GM23248 (cell line): ENCODE measurements at regions not wholly inside any gene's neighbourhood (a gene's known extent, or its start where the extent isn't known, plus 50 kb on each side); places are given as distances from the start of the nearest gene placed in this dataset.

Source experiments
- DNase-seq: peaks from one replicate; pipeline ENCODE4 v3.0.0-alpha.2; 2015
- H2AFZ ChIP-seq: fragments of 200-600 bp; sonication (generic); 2 replicates; pipeline ENCODE4 v1.6.1; 2016; ENCODE audit warnings: antibody characterized with exemption
- H3F3A ChIP-seq: fragments of 200-600 bp; sonication (generic); 2 replicates; pipeline ENCODE4 v1.6.1; 2016; ENCODE audit warnings: mild to moderate bottlenecking, antibody characterized with exemption, mixed run types; ENCODE audit not compliant: insufficient read depth
- H3K27ac ChIP-seq: fragments of 200-600 bp; sonication (generic); 2 replicates; pipeline ENCODE4 v1.5.1; 2016; ENCODE audit warnings: mild to moderate bottlenecking
- H3K27me3 ChIP-seq: fragments of 200-600 bp; sonication (generic); replicated peaks from 2 replicates; pipeline ENCODE4 v1.6.1; 2016; ENCODE audit warnings: mild to moderate bottlenecking; ENCODE audit not compliant: insufficient read depth
- H3K36me3 ChIP-seq: fragments of 200-600 bp; sonication (generic); 2 replicates; pipeline ENCODE4 v1.6.1; 2016; ENCODE audit warnings: low read depth, mild to moderate bottlenecking
- H3K4me1 ChIP-seq: fragments of 200-600 bp; sonication (generic); 2 replicates; pipeline ENCODE4 v1.6.1; 2016; ENCODE audit warnings: mild to moderate bottlenecking; ENCODE audit not compliant: insufficient read depth
- H3K4me2 ChIP-seq: fragments of 200-600 bp; sonication (generic); one replicate; pipeline ENCODE4 v1.6.1; 2016; ENCODE audit warnings: mild to moderate bottlenecking; ENCODE audit not compliant: unreplicated experiment
- H3K4me3 ChIP-seq: fragments of 200-600 bp; sonication (generic); 2 replicates; pipeline ENCODE4 v1.5.1; 2016; ENCODE audit warnings: mild to moderate bottlenecking
- H3K79me2 ChIP-seq: fragments of 200-600 bp; sonication (generic); 2 replicates; pipeline ENCODE4 v1.6.1; 2016; ENCODE audit warnings: mild to moderate bottlenecking; ENCODE audit not compliant: insufficient read depth
- H3K9ac ChIP-seq: fragments of 200-600 bp; sonication (generic); 2 replicates; pipeline ENCODE4 v1.6.1; 2016; ENCODE audit warnings: mild to moderate bottlenecking
- H3K9me2 ChIP-seq: fragments of 200-600 bp; sonication (generic); 2 replicates; pipeline ENCODE4 v1.6.1; 2016; ENCODE audit warnings: mixed run types, mild to moderate bottlenecking, moderate library complexity; ENCODE audit not compliant: insufficient read depth
- H3K9me3 ChIP-seq: fragments of 200-600 bp; sonication (generic); one replicate; pipeline ENCODE4 v1.6.1; 2017; ENCODE audit warnings: low read depth
- H4K20me1 ChIP-seq: fragments of 200-600 bp; sonication (generic); 2 replicates; pipeline ENCODE4 v1.6.0; 2016; ENCODE audit not compliant: insufficient read depth
- EZH2 ChIP-seq: fragments of 200-600 bp; sonication (generic); IDR thresholded peaks from 2 replicates; pipeline ENCODE4 v1.6.1; 2018; ENCODE audit warnings: antibody characterized with exemption, mild to moderate bottlenecking; ENCODE audit not compliant: insufficient read depth, poor library complexity, severe bottlenecking
- EZH2phosphoT487 ChIP-seq: fragments of 200-600 bp; sonication (generic); IDR thresholded peaks from 2 replicates; pipeline ENCODE4 v1.6.1; 2018; ENCODE audit warnings: antibody characterized with exemption, moderate library complexity, mild to moderate bottlenecking, low read depth; ENCODE audit not compliant: insufficient read depth
- WGBS, 2 experiments: methylation state at CpG; one replicate each; pipeline ENCODE4 v1.1.6; 2015 to 2017; ENCODE audit warnings: low lambda C conversion rate in 2 of 2, low coverage in 1 of 2; ENCODE audit errors: missing lambda C conversion rate in 2 of 2; 5-methylcytosine and 5-hydroxymethylcytosine counted together
- in situ Hi-C: fragments of 300-500 bp; cut with MboI; formaldehyde crosslinking; loops from 2 replicates; pipeline ENCODE4 v1.15.0; 2020

DNA sequence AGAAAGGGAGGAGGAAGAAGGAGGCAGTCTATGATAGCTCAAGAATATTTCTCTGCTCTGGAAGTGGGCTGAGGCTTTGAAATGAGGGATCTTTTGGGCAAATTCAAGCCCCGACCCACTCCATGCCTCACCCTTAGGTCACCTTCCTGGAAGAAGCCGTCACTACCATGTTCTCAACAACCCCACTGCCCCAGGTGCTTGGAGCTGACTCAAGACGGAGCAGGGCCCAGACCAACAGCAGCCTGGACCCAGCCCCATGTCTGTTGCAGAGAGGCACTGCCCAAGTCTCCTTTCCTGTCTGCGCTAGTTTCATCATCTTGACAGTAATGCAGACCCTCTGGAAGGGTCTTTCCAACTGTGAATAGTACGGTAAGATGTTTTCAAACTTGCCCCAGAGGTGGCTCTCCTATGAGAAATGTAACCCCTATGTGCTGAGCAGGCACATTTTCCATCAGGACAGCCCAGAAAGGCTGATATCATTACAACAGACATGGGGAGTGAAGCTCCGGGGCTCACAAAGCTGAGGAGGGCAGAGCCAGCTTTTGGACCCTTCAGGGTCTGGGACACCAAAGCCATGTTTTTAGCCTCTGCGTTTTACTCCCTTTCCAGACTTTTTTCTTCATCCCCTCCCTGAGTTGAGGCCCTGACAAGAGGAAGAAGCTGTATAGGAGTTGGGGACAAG, 128.2 kb upstream of the LARP1 start:
- Histone ChIP-seq H4K20me1 (no peaks in the 10 kb centered on the region), H3K36me3 (no peaks in the 10 kb centered on the region), H3F3A (peaks cover 7% of the 10 kb centered on the region; the same call in 1 of the 2 replicates), H3K27ac (no peak overlapping the region), H3K9ac (no peak overlapping the region), H3K4me1 (peaks cover 18% of the 10 kb centered on the region), H3K79me2 (no peaks in the 10 kb centered on the region), H3K9me3 (no peaks in the 10 kb centered on the region), H2AFZ (no peak overlapping the region), H3K4me3 (no peak overlapping the region), H3K27me3 (no peaks in the 10 kb centered on the region), H3K4me2 (no peak overlapping the region), H3K9me2 (no peaks in the 10 kb centered on the region)
- no peak for TF ChIP-seq EZH2phosphoT487
- no peak for DNase-seq
- in situ Hi-C loops: no loop called here
- 55 to 64% methylated on average over 7 of the region's 7 CpGs for WGBS, 2 experiments

DNA sequence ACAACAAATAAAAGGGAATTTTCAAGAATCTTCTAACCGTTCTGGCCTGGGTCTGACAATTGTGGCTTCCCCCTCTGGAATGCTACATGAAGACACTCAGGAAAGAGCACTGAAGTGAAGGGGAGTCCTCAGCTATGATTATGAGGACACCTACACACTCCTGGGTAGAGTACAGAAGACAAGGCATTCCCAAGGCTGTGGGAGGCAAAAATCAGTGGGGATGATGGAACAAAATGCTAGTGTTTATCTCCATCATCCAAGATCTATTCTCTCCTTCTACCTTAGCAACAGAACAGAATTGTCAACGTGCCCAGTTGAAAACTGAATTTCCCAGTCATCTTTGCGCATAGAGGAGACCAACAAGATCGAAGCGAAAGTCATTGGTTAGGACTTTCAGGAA, 130.1 kb upstream of the LARP1 start:
- Histone ChIP-seq H3K36me3 (no peaks in the 10 kb centered on the region), H3K79me2 (no peaks in the 10 kb centered on the region), H3F3A (peaks cover 7% of the 10 kb centered on the region; the same call in 1 of the 2 replicates), H3K4me2 (no peak overlapping the region), H3K9me2 (no peaks in the 10 kb centered on the region), H3K4me1 (peaks cover 18% of the 10 kb centered on the region), H3K9ac (no peak overlapping the region), H3K27ac (no peak overlapping the region), H3K4me3 (no peak overlapping the region), H2AFZ (no peak overlapping the region), H4K20me1 (no peaks in the 10 kb centered on the region), H3K9me3 (no peaks in the 10 kb centered on the region), H3K27me3 (no peaks in the 10 kb centered on the region)
- in situ Hi-C loops: no loop called here
- 75 to 81% methylated on average over 5 of the region's 5 CpGs for WGBS, 2 experiments
- no peak for TF ChIP-seq EZH2
- no peak for TF ChIP-seq EZH2phosphoT487
- no peak for DNase-seq

DNA sequence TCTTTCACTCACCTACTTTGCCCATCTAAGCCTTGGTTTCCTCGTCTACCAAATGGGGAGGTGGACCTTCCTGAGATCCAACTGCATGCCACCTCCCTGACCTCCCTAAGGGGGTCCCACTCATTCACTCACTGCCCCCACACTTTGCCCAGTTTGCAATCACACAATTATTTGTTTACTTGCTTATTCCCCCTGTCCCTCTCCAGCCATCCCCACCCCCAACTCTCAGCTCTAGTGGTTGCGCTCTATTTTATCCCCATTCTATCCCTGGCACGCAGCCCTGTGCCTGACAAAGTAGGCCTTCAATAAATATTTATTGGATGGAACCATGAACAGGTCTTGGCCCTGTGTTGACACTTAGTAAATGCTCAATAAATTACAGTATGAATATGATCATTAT, 130.8 kb upstream of the LARP1 start:
- 77 to 78% methylated on average over 3 of the region's 3 CpGs for WGBS, 2 experiments
- no peak overlapping the region for H3K9ac ChIP-seq
- TF ChIP-seq EZH2phosphoT487 (no peak), EZH2 (no peak)
- no peaks in the 10 kb centered on the region for H3K9me2 ChIP-seq
- H4K20me1 ChIP-seq: no peaks in the 10 kb centered on the region
- no peaks in the 10 kb centered on the region for H3K27me3 ChIP-seq
- no peaks in the 10 kb centered on the region for H3K9me3 ChIP-seq
- peaks cover 7% of the 10 kb centered on the region; the same call in 1 of the 2 replicates for H3F3A ChIP-seq
- no peaks in the 10 kb centered on the region for H3K79me2 ChIP-seq
- H3K4me1 ChIP-seq: peaks cover 18% of the 10 kb centered on the region
- no peak overlapping the region for H3K27ac ChIP-seq
- H3K4me3 ChIP-seq: no peak overlapping the region
- DNase-seq: no peak
- H3K4me2 ChIP-seq: no peak overlapping the region
- in situ Hi-C loops: loop anchor here (25.0 kb wide), 1 partner anchor 637 kb away; no protein-coding TSS in a partner anchor
- no peaks in the 10 kb centered on the region for H3K36me3 ChIP-seq
- H2AFZ ChIP-seq: no peak overlapping the region

GRCh38 chr5:154620411-154620810, 134.8 kb upstream of the LARP1 start:
- Histone ChIP-seq H3K4me2 (no peak overlapping the region), H3K9me2 (no peaks in the 10 kb centered on the region), H3K4me1 (no peaks in the 10 kb centered on the region), H3K79me2 (no peaks in the 10 kb centered on the region), H4K20me1 (no peaks in the 10 kb centered on the region), H3K9me3 (no peaks in the 10 kb centered on the region), H3K9ac (no peak overlapping the region), H3K27ac (no peak overlapping the region), H3K36me3 (no peaks in the 10 kb centered on the region), H2AFZ (no peak overlapping the region), H3K27me3 (no peaks in the 10 kb centered on the region), H3F3A (no peaks in the 10 kb centered on the region), H3K4me3 (no peak overlapping the region)
- DNase-seq: no peak
- in situ Hi-C loops: loop anchor here (25.0 kb wide), 1 partner anchor 633 kb away; no protein-coding TSS in a partner anchor
- 70 to 71% methylated on average over 1 of the region's 1 CpG for WGBS, 2 experiments
- no peak for TF ChIP-seq EZH2

GRCh38 chr5:154618696-154619095, 136.5 kb upstream of the LARP1 start:
- in situ Hi-C loops: loop anchor here (25.0 kb wide), 1 partner anchor 631 kb away; no protein-coding TSS in a partner anchor
- DNase-seq: no peak

More at GRCh38 chr5:154618696-154619095, 136.5 kb upstream of the LARP1 start:
- Histone ChIP-seq H3K9ac (no peak overlapping the region), H3K36me3 (no peaks in the 10 kb centered on the region), H3K9me2 (no peaks in the 10 kb centered on the region), H3K27ac (no peak overlapping the region), H3K4me2 (no peak overlapping the region), H3K4me3 (no peak overlapping the region), H4K20me1 (no peaks in the 10 kb centered on the region), H2AFZ (no peak overlapping the region), H3K4me1 (no peaks in the 10 kb centered on the region), H3F3A (no peaks in the 10 kb centered on the region), H3K27me3 (no peaks in the 10 kb centered on the region), H3K9me3 (no peaks in the 10 kb centered on the region), H3K79me2 (no peaks in the 10 kb centered on the region)
- TF ChIP-seq EZH2phosphoT487: no peak
- TF ChIP-seq EZH2: no peak
